KG1 (cell line): ENCODE measurements at regions not wholly inside any gene's neighbourhood (a gene's known extent, or its start where the extent isn't known, plus 50 kb on each side); places are given as distances from the start of the nearest gene placed in this dataset.

Experiments
- DNase-seq: peaks from one replicate; lab custom pipeline; 2025; lab: John Stamatoyannopoulos, UW

- DNase-seq: no peak
Measured at GRCh38 chr13:54890976-54891375, 1862.4 kb downstream of the OLFM4 start.

- DNase-seq: no peak
Measured at GRCh38 chr13:54901316-54901715, 1872.7 kb downstream of the OLFM4 start.

DNA sequence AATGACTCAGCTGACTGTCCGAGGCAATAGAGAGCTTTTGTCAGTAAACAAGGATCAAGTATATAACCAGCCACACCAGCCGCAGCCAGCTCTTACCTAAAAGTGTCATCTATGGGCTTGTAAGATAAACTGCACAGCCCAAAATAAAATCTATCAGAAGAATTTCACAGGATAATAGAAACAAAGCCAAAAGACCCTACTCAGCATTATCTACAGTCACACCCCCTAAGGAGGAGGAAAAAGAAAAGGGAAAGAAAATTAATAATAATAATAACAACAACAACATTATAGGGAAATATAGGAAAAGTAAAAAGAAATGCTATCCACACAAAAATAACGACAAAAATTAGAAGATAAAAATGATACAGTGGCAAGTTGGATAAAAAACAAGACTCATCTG, 1883.8 kb downstream of the OLFM4 start:
- no peak for DNase-seq

GRCh38 chr13:54913668-54914067, 1885.1 kb downstream of the OLFM4 start:
- DNase-seq: no peak

GRCh38 chr13:54927538-54927937, 1898.9 kb downstream of the OLFM4 start:
- DNase-seq: no peak

DNA sequence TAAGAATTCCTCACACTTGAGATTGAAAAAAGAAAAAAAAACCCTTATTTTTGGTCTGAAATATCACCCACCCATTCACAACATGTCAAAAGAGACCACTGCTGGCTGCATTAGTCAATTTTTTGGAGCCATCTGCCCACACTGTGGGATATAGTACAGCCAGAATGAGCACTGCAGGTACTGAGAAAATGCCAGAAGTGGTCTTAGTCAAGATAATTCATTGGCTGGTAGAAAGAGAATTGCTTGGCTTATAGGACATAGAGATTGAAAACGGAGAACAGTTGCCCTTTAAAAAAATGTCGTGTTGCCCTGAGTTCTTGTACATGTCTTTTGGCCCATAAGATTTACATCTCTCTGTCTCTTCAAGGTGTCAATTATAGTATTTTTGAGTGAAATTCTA, 1899.5 kb downstream of the OLFM4 start:
- DNase-seq: no peak

GRCh38 chr13:54934121-54934520, 1905.5 kb downstream of the OLFM4 start:
- no peak for DNase-seq

DNA sequence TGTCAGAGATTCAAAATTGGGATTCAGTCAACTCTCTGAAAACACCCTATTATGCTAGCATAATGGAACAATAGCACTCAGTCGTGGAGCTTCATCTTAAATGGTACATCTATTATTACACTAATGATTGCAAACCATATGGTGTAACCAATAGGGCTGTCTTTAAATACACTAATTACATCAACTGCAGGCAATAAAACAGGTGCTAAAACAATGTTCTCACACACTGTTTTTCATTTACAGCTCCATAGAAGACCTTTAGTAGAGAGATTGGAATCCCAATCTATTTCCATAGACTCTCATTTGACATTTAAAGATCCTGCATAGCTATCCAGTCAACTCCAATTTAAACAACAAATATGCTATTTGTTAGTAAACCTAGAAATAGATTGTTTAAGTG, 1917.4 kb downstream of the OLFM4 start:
- DNase-seq: no peak

DNA sequence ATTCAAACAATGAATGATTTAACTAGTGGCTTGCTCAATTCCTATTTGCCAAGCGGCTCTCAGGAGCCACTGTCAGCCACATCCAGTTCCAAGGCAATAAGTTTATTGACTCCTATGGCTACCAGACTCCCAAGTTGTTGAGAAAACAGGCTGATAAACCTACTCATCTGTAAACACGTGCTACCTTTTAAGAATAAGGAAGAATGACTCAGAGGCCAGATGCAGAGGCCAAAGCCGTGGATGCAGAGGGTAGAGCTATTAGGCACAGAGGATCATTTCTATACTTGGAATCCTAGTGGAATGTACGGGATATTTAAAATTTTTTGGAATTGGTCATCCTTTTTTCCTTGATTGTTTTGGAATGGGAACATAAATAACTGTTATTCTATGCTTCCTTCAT, 1921.1 kb downstream of the OLFM4 start:
- DNase-seq: no peak

- no peak for DNase-seq
Measured at GRCh38 chr13:54950546-54950945, 1921.9 kb downstream of the OLFM4 start.

DNA sequence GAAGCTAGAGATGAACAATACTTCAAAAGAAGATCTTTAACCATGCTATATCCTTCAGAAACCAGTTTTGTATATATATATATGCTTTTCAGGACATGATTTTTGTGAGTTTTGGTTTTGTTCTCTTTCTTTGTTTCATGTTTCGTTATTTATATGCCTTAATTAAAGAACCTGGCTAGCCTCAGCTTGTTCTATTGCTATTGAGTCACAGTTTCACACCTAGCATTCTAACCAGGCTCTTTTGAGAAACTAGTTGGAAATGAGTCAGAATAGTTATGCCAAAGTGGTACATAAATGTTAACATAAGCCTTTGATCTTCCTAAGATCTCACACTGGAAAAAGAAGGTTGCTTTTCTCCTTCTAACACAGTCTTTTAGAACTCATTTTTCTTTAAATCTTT, 1925.2 kb downstream of the OLFM4 start:
- DNase-seq: no peak

DNA sequence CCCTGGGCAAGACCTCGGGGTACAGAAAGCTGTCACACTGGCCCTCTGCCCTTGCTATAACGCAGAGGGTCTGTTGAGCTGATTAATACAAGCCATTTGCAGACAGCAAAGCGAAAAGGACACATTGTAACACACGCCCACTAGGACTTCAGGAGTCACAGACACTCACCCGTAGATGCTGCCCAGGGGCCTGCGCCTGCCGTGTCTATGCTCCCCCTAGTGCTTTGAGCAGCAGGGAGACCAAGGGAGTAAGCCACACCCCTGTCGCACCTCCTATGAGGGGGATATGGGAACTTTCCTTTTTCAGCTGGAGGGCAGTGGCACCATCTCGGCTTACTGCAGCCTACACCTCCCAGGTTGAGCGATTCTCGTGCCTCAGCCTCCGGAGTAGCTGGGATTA, 1930.2 kb downstream of the OLFM4 start:
- DNase-seq: no peak

DNA sequence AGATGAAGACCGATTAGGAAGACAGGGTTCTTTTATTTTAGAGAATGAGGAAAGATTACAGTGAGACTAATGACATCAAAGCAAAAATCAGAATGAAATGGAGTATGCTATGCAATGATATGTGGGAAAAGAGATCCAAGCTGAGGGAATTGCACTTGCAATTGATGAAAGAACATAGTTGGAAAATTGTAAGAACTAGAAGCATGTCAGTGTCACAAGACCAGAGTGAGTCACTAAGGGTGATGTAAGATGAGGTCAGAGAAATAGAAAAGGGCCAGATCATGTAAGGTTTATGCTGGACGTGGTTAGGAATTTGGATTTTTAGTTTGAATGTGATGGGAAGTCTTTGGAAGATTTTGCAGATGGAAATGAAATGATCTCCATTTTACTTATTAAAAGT, 1937.3 kb downstream of the OLFM4 start:
- DNase-seq: no peak

GRCh38 chr13:54972838-54973237, 1944.2 kb downstream of the OLFM4 start:
- DNase-seq: no peak

DNA sequence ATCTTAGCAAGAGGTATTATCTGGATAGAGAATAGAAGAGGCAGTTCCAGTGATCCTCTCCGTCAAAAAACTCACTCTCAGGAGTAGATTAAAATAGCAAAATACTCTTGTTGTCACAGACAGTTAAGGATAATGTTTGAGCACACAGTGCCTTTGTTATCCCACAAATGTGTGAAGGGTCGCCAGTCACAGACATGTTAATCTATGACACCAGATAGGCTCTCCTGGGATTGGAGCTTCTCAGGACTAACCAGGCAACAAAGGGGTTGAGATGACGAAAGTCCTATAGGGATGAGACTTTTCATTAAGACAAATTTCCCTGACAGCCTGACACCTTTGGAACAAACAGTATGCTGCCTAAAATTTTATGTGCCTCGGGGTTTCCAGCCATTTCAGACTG, 1947.1 kb downstream of the OLFM4 start:
- no peak for DNase-seq

GRCh38 chr13:54980651-54981050, 1952.0 kb downstream of the OLFM4 start:
- DNase-seq: no peak

GRCh38 chr13:54989418-54989817, 1960.8 kb downstream of the OLFM4 start:
- no peak for DNase-seq

GRCh38 chr13:54999399-54999907, 1970.8 kb downstream of the OLFM4 start:
- no peak for DNase-seq

DNA sequence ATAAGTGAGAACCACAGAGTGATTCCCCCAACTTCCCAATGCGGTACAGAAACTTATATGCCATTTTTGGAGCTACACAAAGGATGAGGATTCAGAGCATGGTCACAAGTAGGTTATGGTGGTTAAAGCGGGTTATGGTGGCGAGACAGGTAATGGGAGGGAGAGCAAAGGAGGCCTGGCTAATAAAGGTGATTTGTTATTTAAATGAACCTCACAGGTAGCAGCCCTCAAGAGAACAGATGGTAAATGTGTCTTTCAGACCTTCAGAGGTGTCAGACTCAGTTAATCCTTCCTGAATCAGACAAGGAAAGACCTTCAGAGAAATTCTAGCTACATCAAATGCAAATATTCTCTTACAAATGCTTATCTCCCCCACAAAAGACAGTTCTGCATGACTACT, 1971.4 kb downstream of the OLFM4 start:
- no peak for DNase-seq

DNA sequence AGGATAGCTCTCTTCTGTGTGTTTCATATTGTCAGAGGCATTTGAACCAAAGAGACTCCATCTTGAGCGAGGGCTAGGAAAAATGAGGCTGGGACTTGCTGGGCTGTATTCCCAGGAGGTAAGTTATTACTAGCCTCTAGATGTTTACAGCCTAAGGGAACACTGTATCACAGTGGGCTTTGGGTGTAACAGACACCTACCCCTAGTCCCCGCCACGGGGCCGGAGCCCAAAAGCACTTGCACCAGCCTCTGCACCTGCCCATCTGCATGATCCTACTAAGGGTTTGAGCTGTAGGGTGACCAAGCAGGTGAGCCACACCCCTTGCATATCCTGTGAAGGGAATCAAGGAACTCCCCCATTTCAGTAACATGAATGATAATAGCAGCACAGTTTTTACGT, 1972.2 kb downstream of the OLFM4 start:
- DNase-seq: no peak

DNA sequence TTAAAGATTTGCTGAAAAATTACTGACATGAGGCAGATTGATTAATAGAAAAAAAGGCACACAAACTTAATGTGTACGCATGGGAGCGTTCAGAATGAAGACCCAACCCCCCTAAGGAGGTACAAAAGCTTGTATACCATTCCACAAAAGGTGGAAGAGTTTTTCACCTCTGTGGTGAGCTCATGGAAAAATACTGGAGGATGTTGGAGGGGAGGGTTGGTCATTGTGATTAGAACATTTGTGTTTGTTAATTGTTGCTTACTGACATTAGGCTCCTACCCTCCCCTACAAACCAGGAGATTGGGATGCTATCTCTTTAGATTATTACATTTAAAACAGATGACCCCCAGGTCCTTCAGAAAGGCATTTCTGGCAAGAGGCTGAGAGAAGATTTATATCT, 1973.3 kb downstream of the OLFM4 start:
- DNase-seq: no peak

DNA sequence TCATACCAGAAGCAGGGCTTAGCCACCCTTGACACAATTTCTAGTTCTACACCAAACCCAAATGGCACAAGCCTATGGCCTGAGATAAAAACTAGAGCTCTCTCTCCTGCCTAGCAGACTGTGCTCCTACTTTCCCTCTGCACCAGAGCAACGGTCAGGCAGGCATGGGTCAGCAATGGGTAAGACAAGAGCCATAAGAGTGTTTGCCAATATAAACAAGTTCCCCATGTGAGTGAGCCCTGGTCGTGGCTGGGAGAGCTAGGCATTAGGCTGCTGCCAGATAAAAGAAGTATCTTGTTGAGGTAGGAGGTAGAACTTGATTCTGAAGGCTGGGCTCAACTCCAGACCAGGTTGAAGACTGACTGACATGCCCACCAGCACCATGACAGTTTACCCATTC, 1979.1 kb downstream of the OLFM4 start:
- no peak for DNase-seq

DNA sequence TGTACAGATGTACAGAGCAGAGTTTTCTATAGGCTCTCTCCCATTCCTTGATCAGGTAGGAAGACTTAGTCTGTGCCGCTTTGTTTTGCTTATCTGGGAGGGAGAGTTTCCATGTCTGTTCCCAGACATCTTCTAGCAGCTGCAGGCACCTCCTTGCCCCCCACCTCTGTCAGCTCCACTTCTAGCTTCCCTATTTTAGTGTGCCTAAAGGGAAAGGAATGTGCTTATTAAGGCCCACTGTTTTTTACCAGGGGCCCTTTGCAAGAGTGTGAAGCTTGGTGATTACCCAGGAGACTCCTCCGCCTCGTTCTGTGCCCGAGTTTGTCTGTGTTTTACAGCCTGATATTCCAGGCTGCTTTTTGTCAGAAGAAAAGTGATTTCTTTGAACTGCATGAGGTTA, 1984.4 kb downstream of the OLFM4 start:
- no peak for DNase-seq

DNA sequence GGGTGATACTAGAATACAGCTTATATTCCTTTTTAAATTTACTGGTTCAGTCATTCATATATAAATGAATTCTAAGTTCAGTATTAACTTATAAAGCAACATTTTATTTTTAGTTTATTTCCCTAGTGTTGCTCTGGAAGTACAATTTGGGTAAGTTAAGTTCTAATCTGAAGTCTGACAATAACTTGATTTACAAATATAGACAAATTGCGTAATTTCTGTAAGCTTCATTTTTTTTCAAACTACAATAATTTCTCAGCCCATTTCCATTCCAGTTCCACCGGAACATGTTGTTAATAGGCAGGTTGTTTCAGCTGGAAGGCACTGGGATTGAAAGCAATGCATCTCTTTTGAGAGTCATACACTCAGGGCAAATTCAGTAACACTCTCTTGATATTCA, 2000.7 kb downstream of the OLFM4 start:
- DNase-seq: no peak

- no peak for DNase-seq
Measured at GRCh38 chr13:55038230-55038629, 2009.6 kb downstream of the OLFM4 start.
